ENCODE measurements at regions not wholly inside any gene's neighbourhood (a gene's known extent, or its start where the extent isn't known, plus 50 kb on each side); places are given as distances from the start of the nearest gene placed in this dataset.

GRCh38 chr9:8115570-8115969 lies 316.0 kb upstream of the DMAC1 start:
- WGBS (ENCODE audit: insufficient coverage): no CpG with 5 or more reads among the region's 1 CpG
- Histone ChIP-seq H3K4me2 (replicated peaks; ENCODE audit: extremely low read depth, low read length, poor library complexity, severe bottlenecking) (no peak overlapping the region), H3K4me3 (replicated peaks in 1 of 3; ENCODE audit: low read depth in 2 of 3, low read length in 3 of 3) (no peak overlapping the region), H3K9me3 (replicated peaks in 1 of 2; ENCODE audit: control insufficient read depth in 1 of 2, insufficient read depth in 1 of 2, low read length in 2 of 2) (no peaks in the 10 kb centered on the region), H3K27ac (ENCODE audit: low read depth in 1 of 2, low read length in 2 of 2) (no peak overlapping the region), H3K4me1 (ENCODE audit: control insufficient read depth in 1 of 2, insufficient read depth in 2 of 2, low read length in 2 of 2) (no peaks in the 10 kb centered on the region), H2AFZ (ENCODE audit: insufficient read depth, low read depth, low read length, poor library complexity, severe bottlenecking) (no peak overlapping the region), H3K9ac (ENCODE audit: insufficient read depth, low read length, poor library complexity, severe bottlenecking) (no peak overlapping the region), H3K79me2 (ENCODE audit: insufficient read depth, low read length) (no peaks in the 10 kb centered on the region), H3K36me3 (replicated peaks in 1 of 2; ENCODE audit: control insufficient read depth in 1 of 2, insufficient read depth in 2 of 2, low read length in 2 of 2) (no peaks in the 10 kb centered on the region), H3K27me3 (ENCODE audit: control insufficient read depth in 2 of 2, insufficient read depth in 2 of 2, low read length in 2 of 2) (no peaks in the 10 kb centered on the region), H4K20me1 (ENCODE audit: insufficient read depth, low read length) (no peaks in the 10 kb centered on the region)
- Mint-ChIP-seq H3K36me3 (no peaks in the 10 kb centered on the region), H3K27ac (peak overlapping the region in 1 of 7 donors; percentile 4), H3K27me3 (ENCODE audit: low read depth in 3 of 3) (no peaks in the 10 kb centered on the region), H3K4me1 (peaks cover 3% of the 10 kb centered on the region), H3K4me3 (no peak overlapping the region), H3K9me3 (peaks cover 0 to 3% (median 1%) of the 10 kb centered on the region in 7 donors)
- DNase-seq: no peak
- intact Hi-C loops (cut with micrococcal nuclease): no loop called here
- no peak for TF ChIP-seq CTCF (IDR thresholded peaks at IDR 0.05)

GRCh38 chr9:8114826-8115225 lies 315.2 kb upstream of the DMAC1 start:
- H3K27ac ChIP-seq (ENCODE audit: low read depth in 1 of 2, low read length in 2 of 2): no peak overlapping the region
- DNase-seq: no peak
- no peak overlapping the region for H3K4me3 ChIP-seq (replicated peaks in 1 of 3; ENCODE audit: low read depth in 2 of 3, low read length in 3 of 3)
- H3K27me3 Mint-ChIP-seq (ENCODE audit: low read depth in 3 of 3): no peaks in the 10 kb centered on the region
- no peaks in the 10 kb centered on the region for H3K79me2 ChIP-seq (ENCODE audit: insufficient read depth, low read length)
- H3K36me3 ChIP-seq (replicated peaks in 1 of 2; ENCODE audit: control insufficient read depth in 1 of 2, insufficient read depth in 2 of 2, low read length in 2 of 2): no peaks in the 10 kb centered on the region
- H3K4me1 ChIP-seq (ENCODE audit: control insufficient read depth in 1 of 2, insufficient read depth in 2 of 2, low read length in 2 of 2): no peaks in the 10 kb centered on the region
- no peaks in the 10 kb centered on the region for H3K36me3 Mint-ChIP-seq
- no peak overlapping the region for H3K4me2 ChIP-seq (replicated peaks; ENCODE audit: extremely low read depth, low read length, poor library complexity, severe bottlenecking)
- intact Hi-C loops (cut with micrococcal nuclease): no loop called here
- H3K4me1 Mint-ChIP-seq: peaks cover 3% of the 10 kb centered on the region
- H3K9me3 Mint-ChIP-seq: peaks cover 0 to 3% (median 1%) of the 10 kb centered on the region in 7 donors
- no CpG with 5 or more reads among the region's 1 CpG for WGBS (ENCODE audit: insufficient coverage)
- no peak overlapping the region for H2AFZ ChIP-seq (ENCODE audit: insufficient read depth, low read depth, low read length, poor library complexity, severe bottlenecking)
- H3K9ac ChIP-seq (ENCODE audit: insufficient read depth, low read length, poor library complexity, severe bottlenecking): no peak overlapping the region
- no peak for TF ChIP-seq CTCF (IDR thresholded peaks at IDR 0.05)
- H3K27ac Mint-ChIP-seq: no peak overlapping the region
- H3K4me3 Mint-ChIP-seq: no peak overlapping the region
- no peaks in the 10 kb centered on the region for H4K20me1 ChIP-seq (ENCODE audit: insufficient read depth, low read length)
- H3K9me3 ChIP-seq (replicated peaks in 1 of 2; ENCODE audit: control insufficient read depth in 1 of 2, insufficient read depth in 1 of 2, low read length in 2 of 2): no peaks in the 10 kb centered on the region
- no peaks in the 10 kb centered on the region for H3K27me3 ChIP-seq (ENCODE audit: control insufficient read depth in 2 of 2, insufficient read depth in 2 of 2, low read length in 2 of 2)
